Limb (tissue), 2 donors: ENCODE measurements at regions not wholly inside any gene's neighbourhood (a gene's known extent, or its start where the extent isn't known, plus 50 kb on each side); places are given as distances from the start of the nearest gene placed in this dataset.

Source experiments
- DNase-seq, 2 donors: peaks; one replicate each; pipeline ENCODE4 v3.0.0-alpha.2; 2016; ENCODE audit errors: extremely low spot score in 2 of 2

- DNase-seq, result no peak
These were observed 206.3 kb downstream of the TSN start for GRCh38 chr2:121961761-121962160.

GRCh38 chr2:121965661-121966060 lies 210.2 kb downstream of the TSN start:
- no peak for DNase-seq

- no peak for DNase-seq
These were observed 211.2 kb downstream of the TSN start for GRCh38 chr2:121966663-121967062.

- peak in 1 of 2 donors; percentile 35 for DNase-seq
These were observed 213.7 kb downstream of the TSN start for GRCh38 chr2:121969166-121969565.

- no peak for DNase-seq
These were observed 214.6 kb downstream of the TSN start for GRCh38 chr2:121969766-121970639.

GRCh38 chr2:121972203-121972602 lies 216.8 kb downstream of the TSN start:
- no peak for DNase-seq

- DNase-seq, result peak; percentile 68 to 86
These were observed 219.6 kb downstream of the TSN start for GRCh38 chr2:121974897-121975661.

- DNase-seq, result no peak
These were observed 221.5 kb downstream of the TSN start for GRCh38 chr2:121976926-121977325.

- no peak for DNase-seq
These were observed 221.9 kb downstream of the TSN start for GRCh38 chr2:121977326-121977725.

GRCh38 chr2:121992700-121993099 lies 237.2 kb downstream of the TSN start:
- DNase-seq, result no peak

- no peak for DNase-seq
These were observed 238.2 kb downstream of the TSN start for GRCh38 chr2:121993682-121994081.

GRCh38 chr2:121994238-121995206 lies 239.1 kb downstream of the TSN start:
- no peak for DNase-seq

- DNase-seq, result no peak
These were observed 243.3 kb downstream of the TSN start for GRCh38 chr2:121998751-121999150.

- DNase-seq, result no peak
These were observed 243.8 kb downstream of the TSN start for GRCh38 chr2:121999264-121999663.

GRCh38 chr2:122000556-122001340 lies 245.3 kb downstream of the TSN start:
- no peak for DNase-seq

GRCh38 chr2:122001441-122001874 lies 246.0 kb downstream of the TSN start:
- DNase-seq, result no peak

- no peak for DNase-seq
These were observed 247.9 kb downstream of the TSN start for GRCh38 chr2:122003196-122003940.

GRCh38 chr2:122007126-122007525 lies 251.7 kb downstream of the TSN start:
- no peak for DNase-seq

- no peak for DNase-seq
These were observed 252.1 kb downstream of the TSN start for GRCh38 chr2:122007577-122007976.

GRCh38 chr2:122009561-122009960 lies 254.1 kb downstream of the TSN start:
- no peak for DNase-seq
